ENCODE measurements at regions not wholly inside any gene's neighbourhood (a gene's known extent, or its start where the extent isn't known, plus 50 kb on each side); places are given as distances from the start of the nearest gene placed in this dataset.
"Not testable (repeated sequence)": the region's sequence is repeated elsewhere in the genome, so short reads cannot be mapped to it uniquely, and the experiment has no call there.

GRCh38 chr3:69480986-69481385, 95.1 kb upstream of the FRMD4B start:
- not testable (repeated sequence) for DNase-seq

GRCh38 chr3:69474186-69474585, 88.3 kb upstream of the FRMD4B start:
- DNase-seq = no peak

GRCh38 chr3:69472093-69472492, 86.2 kb upstream of the FRMD4B start:
- no peak for DNase-seq

- no peak for DNase-seq
Measured at GRCh38 chr3:69463531-69463930, 77.6 kb upstream of the FRMD4B start.

- no peak for DNase-seq
Measured at GRCh38 chr3:69462826-69463100, 76.9 kb upstream of the FRMD4B start.

GRCh38 chr3:69462022-69462825, 76.3 kb upstream of the FRMD4B start:
- DNase-seq = no peak

- DNase-seq = no peak
Measured at GRCh38 chr3:69460034-69460433, 74.1 kb upstream of the FRMD4B start.

- no peak for DNase-seq
Measured at GRCh38 chr3:69458803-69459365, 73.0 kb upstream of the FRMD4B start.

- no peak for DNase-seq
Measured at GRCh38 chr3:69456631-69457030, 70.7 kb upstream of the FRMD4B start.

GRCh38 chr3:69454204-69454787, 68.4 kb upstream of the FRMD4B start:
- DNase-seq = no peak

GRCh38 chr3:69452295-69452694, 66.4 kb upstream of the FRMD4B start:
- no peak for DNase-seq

GRCh38 chr3:69451594-69451993, 65.7 kb upstream of the FRMD4B start:
- no peak for DNase-seq

- DNase-seq = no peak
Measured at GRCh38 chr3:69448877-69449276, 63.0 kb upstream of the FRMD4B start.

- DNase-seq = no peak
Measured at GRCh38 chr3:69446402-69447072, 60.6 kb upstream of the FRMD4B start.

- no peak for DNase-seq
Measured at GRCh38 chr3:69445498-69445897, 59.6 kb upstream of the FRMD4B start.

GRCh38 chr3:69445024-69445423, 59.1 kb upstream of the FRMD4B start:
- no peak for DNase-seq

- no peak for DNase-seq
Measured at GRCh38 chr3:69443457-69443920, 57.6 kb upstream of the FRMD4B start.

GRCh38 chr3:69442771-69443311, 57.0 kb upstream of the FRMD4B start:
- no peak for DNase-seq

- no peak for DNase-seq
Measured at GRCh38 chr3:69441732-69442131, 55.8 kb upstream of the FRMD4B start.

- no peak for DNase-seq
Measured at GRCh38 chr3:69441040-69441439, 55.2 kb upstream of the FRMD4B start.

GRCh38 chr3:69439643-69440270, 53.9 kb upstream of the FRMD4B start:
- no peak for DNase-seq

- no peak for DNase-seq
Measured at GRCh38 chr3:69438476-69438875, 52.6 kb upstream of the FRMD4B start.
